AG10803 (cell line): ENCODE measurements at regions not wholly inside any gene's neighbourhood (a gene's known extent, or its start where the extent isn't known, plus 50 kb on each side); places are given as distances from the start of the nearest gene placed in this dataset.

Experiments
- DNase-seq: peaks from one replicate; pipeline ENCODE4 v3.0.0; 2010; ENCODE audit warnings: low read depth
- H3K4me3 ChIP-seq: 2 replicates; pipeline ENCODE4 v1.5.1; 2011; ENCODE audit warnings: mild to moderate bottlenecking, low read length, control low read depth
- CTCF ChIP-seq: conservative IDR thresholded peaks from 2 replicates; pipeline ENCODE4 v1.5.1; 2011; ENCODE audit warnings: mild to moderate bottlenecking, low read length, control low read depth, inconsistent platforms

DNA sequence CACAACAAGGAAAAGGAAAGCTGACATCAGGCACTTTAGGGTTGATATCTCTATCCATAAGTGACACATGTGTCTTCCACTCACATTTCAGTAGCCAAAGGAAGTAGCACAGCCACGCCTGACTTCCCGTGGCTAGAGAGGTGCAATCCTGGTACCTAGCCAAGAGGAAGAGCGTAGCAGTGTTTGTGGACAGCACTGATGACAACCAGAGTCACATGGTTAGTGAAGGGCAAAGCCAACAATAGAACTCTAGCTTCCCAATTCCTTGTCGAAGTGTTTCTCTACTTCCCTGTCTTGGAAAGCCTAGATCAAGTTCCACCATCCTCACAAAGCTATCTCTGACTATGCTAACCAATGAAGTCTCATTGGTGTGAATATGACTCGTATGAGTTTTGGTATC, 189.2 kb downstream of the RSL24D1 start:
- H3K4me3 ChIP-seq, result no peak overlapping the region
- TF ChIP-seq CTCF, result no peak
- DNase-seq, result no peak

DNA sequence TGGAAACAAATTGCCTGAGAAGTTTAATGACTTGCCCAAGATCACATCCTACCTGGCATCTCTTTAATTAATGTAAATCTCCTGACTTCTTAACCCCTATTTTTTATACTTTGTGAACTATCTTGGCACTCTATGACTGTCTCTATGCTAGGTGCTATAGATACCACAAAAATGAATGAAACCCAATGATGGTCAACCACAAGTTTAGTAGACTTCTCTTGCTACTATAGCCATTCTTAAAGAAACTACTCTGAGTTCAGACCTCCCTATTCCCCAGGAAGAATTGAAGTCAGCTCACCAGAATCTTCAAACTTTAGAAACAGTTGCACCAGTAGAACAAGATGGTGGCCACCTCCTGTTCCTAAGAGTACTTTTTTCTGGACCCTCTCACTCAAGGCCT, 191.1 kb downstream of the RSL24D1 start:
- no peak for DNase-seq
- no peak overlapping the region for H3K4me3 ChIP-seq
- TF ChIP-seq CTCF, result no peak

GRCh38 chr15:55003965-55004873, 192.5 kb downstream of the RSL24D1 start:
- no peak overlapping the region for H3K4me3 ChIP-seq
- no peak for DNase-seq
- TF ChIP-seq CTCF, result no peak

- TF ChIP-seq CTCF, result no peak
- no peak overlapping the region for H3K4me3 ChIP-seq
- no peak for DNase-seq
These were observed 198.1 kb downstream of the RSL24D1 start for GRCh38 chr15:54998661-54999060.

DNA sequence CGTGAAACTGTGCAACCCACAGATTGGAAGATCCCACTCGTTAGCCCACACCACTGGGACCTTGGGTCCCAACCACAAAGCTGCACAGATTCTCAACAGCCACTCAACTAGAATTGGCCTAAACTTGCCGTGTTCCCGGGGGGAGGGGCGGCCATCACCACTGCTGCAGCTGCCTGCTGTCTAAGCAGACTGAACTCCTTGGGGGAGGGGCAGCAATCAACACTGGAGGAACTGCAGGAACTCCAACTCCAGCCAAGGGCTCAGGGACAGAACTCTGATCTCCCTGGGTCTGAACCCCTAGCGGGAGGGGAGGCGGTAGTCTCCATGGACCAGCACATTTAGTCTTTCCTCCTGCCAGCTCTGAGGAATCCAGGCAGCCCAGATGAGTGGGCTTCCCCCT, 205.9 kb downstream of the RSL24D1 start:
- TF ChIP-seq CTCF, result no peak
- no peak for DNase-seq
- no peak overlapping the region for H3K4me3 ChIP-seq

- no peak overlapping the region for H3K4me3 ChIP-seq
- no peak for TF ChIP-seq CTCF
- no peak for DNase-seq
These were observed 208.9 kb downstream of the RSL24D1 start for GRCh38 chr15:54987881-54988280.

- TF ChIP-seq CTCF, result no peak
- H3K4me3 ChIP-seq, result no peak overlapping the region
- DNase-seq, result no peak
These were observed 216.8 kb downstream of the RSL24D1 start for GRCh38 chr15:54979964-54980363.
